ENCODE measurements at regions not wholly inside any gene's neighbourhood (a gene's known extent, or its start where the extent isn't known, plus 50 kb on each side); places are given as distances from the start of the nearest gene placed in this dataset.

DNA sequence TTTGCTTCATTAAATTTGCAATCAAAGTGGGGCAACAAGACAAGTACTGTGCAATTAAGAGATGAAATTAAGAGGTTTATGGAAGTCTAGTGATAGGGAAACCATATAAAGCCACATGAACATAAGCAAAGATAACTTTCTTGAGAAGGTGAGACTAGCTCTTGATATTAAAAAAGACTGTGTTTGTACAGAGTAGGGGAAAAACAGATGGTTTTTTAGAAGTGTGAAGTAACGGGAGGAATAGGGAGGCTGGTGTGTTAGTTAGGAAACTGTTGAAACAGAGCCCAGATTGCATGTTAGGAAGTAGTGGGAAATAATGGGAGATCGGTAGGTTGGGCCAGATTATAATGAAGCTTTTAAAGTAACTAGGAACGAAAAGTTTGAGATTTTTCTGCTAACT lies 149.8 kb upstream of the FREM2 start:
- TF ChIP-seq, protein P1, sequence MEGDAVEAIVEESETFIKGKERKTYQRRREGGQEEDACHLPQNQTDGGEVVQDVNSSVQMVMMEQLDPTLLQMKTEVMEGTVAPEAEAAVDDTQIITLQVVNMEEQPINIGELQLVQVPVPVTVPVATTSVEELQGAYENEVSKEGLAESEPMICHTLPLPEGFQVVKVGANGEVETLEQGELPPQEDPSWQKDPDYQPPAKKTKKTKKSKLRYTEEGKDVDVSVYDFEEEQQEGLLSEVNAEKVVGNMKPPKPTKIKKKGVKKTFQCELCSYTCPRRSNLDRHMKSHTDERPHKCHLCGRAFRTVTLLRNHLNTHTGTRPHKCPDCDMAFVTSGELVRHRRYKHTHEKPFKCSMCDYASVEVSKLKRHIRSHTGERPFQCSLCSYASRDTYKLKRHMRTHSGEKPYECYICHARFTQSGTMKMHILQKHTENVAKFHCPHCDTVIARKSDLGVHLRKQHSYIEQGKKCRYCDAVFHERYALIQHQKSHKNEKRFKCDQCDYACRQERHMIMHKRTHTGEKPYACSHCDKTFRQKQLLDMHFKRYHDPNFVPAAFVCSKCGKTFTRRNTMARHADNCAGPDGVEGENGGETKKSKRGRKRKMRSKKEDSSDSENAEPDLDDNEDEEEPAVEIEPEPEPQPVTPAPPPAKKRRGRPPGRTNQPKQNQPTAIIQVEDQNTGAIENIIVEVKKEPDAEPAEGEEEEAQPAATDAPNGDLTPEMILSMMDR (IDR thresholded peaks at IDR 0.05) = no peak
- no peak for TF ChIP-seq POLR2A (IDR thresholded peaks at IDR 0.05)

All from right lobe of liver (tissue), 4 donors.